ENCODE measurements at regions not wholly inside any gene's neighbourhood (a gene's known extent, or its start where the extent isn't known, plus 50 kb on each side); places are given as distances from the start of the nearest gene placed in this dataset.

DNA sequence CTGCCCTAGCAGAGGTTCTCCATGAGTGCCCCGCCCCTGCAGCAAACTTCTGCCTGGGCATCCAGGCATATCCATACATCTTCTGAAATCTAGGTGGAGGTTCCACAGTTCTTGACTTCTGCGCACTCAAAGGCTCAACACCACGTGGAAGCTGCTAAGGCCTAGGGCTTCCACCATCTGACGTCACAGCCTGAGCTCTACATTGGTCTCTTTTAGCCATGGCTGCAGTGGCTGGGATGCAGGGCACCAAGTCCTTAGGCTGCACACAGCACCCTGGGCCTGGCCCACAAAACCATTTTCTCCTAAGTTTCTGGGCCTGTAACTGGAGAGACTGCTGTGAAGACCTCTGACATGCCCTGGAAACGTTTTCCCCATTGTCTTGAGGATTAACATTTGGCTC lies 272.6 kb upstream of the PLXNA2 start:
- H3K36me3 ChIP-seq: no peaks in the 10 kb centered on the region
- H3K4me1 ChIP-seq: no peaks in the 10 kb centered on the region
- TF ChIP-seq, protein P1, sequence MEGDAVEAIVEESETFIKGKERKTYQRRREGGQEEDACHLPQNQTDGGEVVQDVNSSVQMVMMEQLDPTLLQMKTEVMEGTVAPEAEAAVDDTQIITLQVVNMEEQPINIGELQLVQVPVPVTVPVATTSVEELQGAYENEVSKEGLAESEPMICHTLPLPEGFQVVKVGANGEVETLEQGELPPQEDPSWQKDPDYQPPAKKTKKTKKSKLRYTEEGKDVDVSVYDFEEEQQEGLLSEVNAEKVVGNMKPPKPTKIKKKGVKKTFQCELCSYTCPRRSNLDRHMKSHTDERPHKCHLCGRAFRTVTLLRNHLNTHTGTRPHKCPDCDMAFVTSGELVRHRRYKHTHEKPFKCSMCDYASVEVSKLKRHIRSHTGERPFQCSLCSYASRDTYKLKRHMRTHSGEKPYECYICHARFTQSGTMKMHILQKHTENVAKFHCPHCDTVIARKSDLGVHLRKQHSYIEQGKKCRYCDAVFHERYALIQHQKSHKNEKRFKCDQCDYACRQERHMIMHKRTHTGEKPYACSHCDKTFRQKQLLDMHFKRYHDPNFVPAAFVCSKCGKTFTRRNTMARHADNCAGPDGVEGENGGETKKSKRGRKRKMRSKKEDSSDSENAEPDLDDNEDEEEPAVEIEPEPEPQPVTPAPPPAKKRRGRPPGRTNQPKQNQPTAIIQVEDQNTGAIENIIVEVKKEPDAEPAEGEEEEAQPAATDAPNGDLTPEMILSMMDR (IDR thresholded peaks at IDR 0.05): no peak
- H3K4me3 ChIP-seq: no peak overlapping the region
- ATAC-seq (no peak), DNase-seq (no peak)
- intact Hi-C loops (cut with DNase I): no loop called here
- peaks cover 0 to 11% (median 0%) of the 10 kb centered on the region in 11 donors for H3K9me3 ChIP-seq
- 85 to 86% methylated on average over 5 of the region's 5 CpGs for WGBS, 2 donors
- no peaks in the 10 kb centered on the region for H3K27me3 ChIP-seq
- H3K27ac ChIP-seq: no peak overlapping the region

DNA sequence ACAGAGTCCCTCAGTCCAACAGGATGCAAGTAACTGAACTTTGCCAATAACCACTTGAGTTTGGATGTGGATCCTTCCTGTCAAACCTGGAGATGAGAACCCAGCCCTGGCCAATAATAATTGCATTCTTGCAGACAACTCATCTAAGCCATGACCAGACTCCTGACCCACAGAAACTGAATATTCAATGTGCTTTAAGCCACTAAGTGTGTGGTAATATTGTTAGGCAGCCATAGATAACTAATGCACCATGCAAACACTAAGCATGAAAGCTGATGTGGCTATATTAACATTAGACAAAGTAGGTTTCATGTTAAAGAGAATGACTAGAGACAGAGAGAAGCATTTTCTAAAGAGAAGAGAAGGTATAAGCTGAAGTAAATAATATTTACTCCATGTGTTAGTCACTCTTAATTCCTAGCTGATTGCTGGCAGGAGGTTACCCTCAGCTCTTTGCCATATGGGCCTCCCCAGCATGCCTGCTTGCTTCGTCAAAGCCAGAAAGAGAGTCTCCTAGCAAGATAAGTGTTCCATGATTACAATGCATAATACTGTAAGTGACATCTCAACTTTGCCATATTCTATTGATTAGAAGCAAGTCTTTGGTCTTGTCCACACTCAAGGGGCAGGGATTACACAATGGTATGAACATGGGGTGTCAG lies 276.4 kb upstream of the PLXNA2 start:
- intact Hi-C loops (cut with DNase I): no loop called here
- WGBS, 2 donors: 77 to 94% methylated on average over 1 of the region's 1 CpG
- no peaks in the 10 kb centered on the region for H3K36me3 ChIP-seq
- DNase-seq: no peak
- H3K4me3 ChIP-seq: no peak overlapping the region
- peaks cover 0 to 11% (median 0%) of the 10 kb centered on the region in 11 donors for H3K9me3 ChIP-seq
- H3K27me3 ChIP-seq: no peaks in the 10 kb centered on the region
- no peaks in the 10 kb centered on the region for H3K4me1 ChIP-seq
- no peak overlapping the region for H3K27ac ChIP-seq
- no peak for ATAC-seq
- TF ChIP-seq, protein P1 (IDR thresholded peaks at IDR 0.05): no peak

DNA sequence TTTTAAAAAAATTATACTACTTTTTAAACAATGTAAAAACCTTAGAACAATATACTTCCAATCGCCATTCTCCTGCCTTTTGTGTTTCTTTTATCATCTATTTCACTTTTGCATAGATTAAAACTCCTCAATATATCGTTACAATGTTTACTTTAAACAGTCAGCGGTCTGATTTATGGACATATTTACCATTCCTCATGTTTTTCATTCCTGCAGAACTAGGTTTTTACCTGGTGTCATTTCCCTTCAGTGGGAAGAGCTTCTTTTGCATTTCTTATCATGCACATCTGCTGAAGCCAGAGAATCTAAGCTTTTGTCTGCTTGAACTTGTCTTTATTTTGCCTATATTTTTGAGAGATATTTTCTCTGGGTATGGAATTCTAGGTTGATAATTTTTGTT lies 277.4 kb upstream of the PLXNA2 start:
- no peaks in the 10 kb centered on the region for H3K4me1 ChIP-seq
- TF ChIP-seq, protein P1 (IDR thresholded peaks at IDR 0.05): no peak
- WGBS, 2 donors: 77 to 81% methylated on average over 3 of the region's 3 CpGs
- no peaks in the 10 kb centered on the region for H3K27me3 ChIP-seq
- intact Hi-C loops (cut with DNase I): no loop called here
- DNase-seq (no peak), ATAC-seq (no peak)
- H3K27ac ChIP-seq: no peak overlapping the region
- peaks cover 0 to 8% (median 0%) of the 10 kb centered on the region in 11 donors for H3K9me3 ChIP-seq
- H3K36me3 ChIP-seq: no peaks in the 10 kb centered on the region
- no peak overlapping the region for H3K4me3 ChIP-seq

DNA sequence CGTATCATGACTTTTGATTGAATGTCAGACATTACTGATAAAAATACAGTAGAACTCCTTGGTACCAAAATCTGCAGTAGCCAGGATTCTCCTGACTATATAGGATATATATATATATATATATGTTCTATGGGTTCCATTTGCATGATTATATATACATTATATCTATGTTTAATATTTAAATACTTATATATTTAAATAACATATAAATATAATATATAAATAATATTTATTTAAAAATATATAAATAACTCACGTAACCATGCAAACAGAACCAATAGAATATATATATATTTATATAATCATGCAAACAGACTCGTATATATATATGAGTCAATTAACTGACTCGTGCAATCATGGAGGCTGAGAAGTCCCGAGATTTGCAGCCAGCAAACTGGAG lies 278.8 kb upstream of the PLXNA2 start:
- Histone ChIP-seq H3K9me3 (no peaks in the 10 kb centered on the region), H3K27ac (no peak overlapping the region), H3K36me3 (no peaks in the 10 kb centered on the region), H3K27me3 (peaks cover 0 to 3% (median 0%) of the 10 kb centered on the region in 7 donors), H3K4me3 (no peak overlapping the region), H3K4me1 (no peaks in the 10 kb centered on the region)
- intact Hi-C loops (cut with DNase I): no loop called here
- DNase-seq: no peak
- TF ChIP-seq, protein P1 (IDR thresholded peaks at IDR 0.05): no peak
- no peak for ATAC-seq
- 96% methylated on average over 5 of the region's 5 CpGs for WGBS, 2 donors

Measured in heart right ventricle (tissue), 16 donors.